ENCODE measurements at regions not wholly inside any gene's neighbourhood (a gene's known extent, or its start where the extent isn't known, plus 50 kb on each side); places are given as distances from the start of the nearest gene placed in this dataset.

GRCh38 chr18:68431111-68431921, 283.6 kb downstream of the TMX3 start:
- H3K4me3 ChIP-seq (ENCODE audit: low read depth, low read length): no peak overlapping the region
- H3K27ac ChIP-seq (ENCODE audit: low read depth, low read length): no peak overlapping the region
- H3K4me1 ChIP-seq (ENCODE audit: control insufficient read depth, insufficient read depth, low read length, unreplicated experiment): peaks cover 44% of the 10 kb centered on the region
- no peaks in the 10 kb centered on the region for H3K36me3 ChIP-seq (ENCODE audit: insufficient read depth, low read length)
- H3K27me3 ChIP-seq (ENCODE audit: insufficient read depth, low read length): no peaks in the 10 kb centered on the region
- H2AFZ ChIP-seq (ENCODE audit: low read length, unreplicated experiment): peak overlapping the region; percentile 57
- no peaks in the 10 kb centered on the region for H3K79me2 ChIP-seq (ENCODE audit: control insufficient read depth, insufficient read depth, low read length, unreplicated experiment)

GRCh38 chr18:68429841-68430240, 285.1 kb downstream of the TMX3 start:
- Histone ChIP-seq H3K4me1 (ENCODE audit: control insufficient read depth, insufficient read depth, low read length, unreplicated experiment) (peaks cover 42% of the 10 kb centered on the region), H3K36me3 (ENCODE audit: insufficient read depth, low read length) (no peaks in the 10 kb centered on the region), H3K27ac (ENCODE audit: low read depth, low read length) (peak overlapping the region; percentile 56), H3K27me3 (ENCODE audit: insufficient read depth, low read length) (no peaks in the 10 kb centered on the region), H3K4me3 (ENCODE audit: low read depth, low read length) (no peak overlapping the region), H2AFZ (ENCODE audit: low read length, unreplicated experiment) (no peak overlapping the region), H3K79me2 (ENCODE audit: control insufficient read depth, insufficient read depth, low read length, unreplicated experiment) (no peaks in the 10 kb centered on the region)

GRCh38 chr18:68429111-68429510, 285.8 kb downstream of the TMX3 start:
- H3K27ac ChIP-seq (ENCODE audit: low read depth, low read length): peak overlapping the region; percentile 35; the same call in 1 of the 2 replicates
- H3K79me2 ChIP-seq (ENCODE audit: control insufficient read depth, insufficient read depth, low read length, unreplicated experiment): no peaks in the 10 kb centered on the region
- H2AFZ ChIP-seq (ENCODE audit: low read length, unreplicated experiment): peak overlapping the region; percentile 5
- H3K4me3 ChIP-seq (ENCODE audit: low read depth, low read length): no peak overlapping the region
- peaks cover 38% of the 10 kb centered on the region for H3K4me1 ChIP-seq (ENCODE audit: control insufficient read depth, insufficient read depth, low read length, unreplicated experiment)
- no peaks in the 10 kb centered on the region for H3K36me3 ChIP-seq (ENCODE audit: insufficient read depth, low read length)
- no peaks in the 10 kb centered on the region for H3K27me3 ChIP-seq (ENCODE audit: insufficient read depth, low read length)

GRCh38 chr18:68428661-68429060, 286.2 kb downstream of the TMX3 start:
- Histone ChIP-seq H3K79me2 (ENCODE audit: control insufficient read depth, insufficient read depth, low read length, unreplicated experiment) (no peaks in the 10 kb centered on the region), H3K27ac (ENCODE audit: low read depth, low read length) (peak overlapping the region; percentile 35; the same call in 1 of the 2 replicates), H3K4me1 (ENCODE audit: control insufficient read depth, insufficient read depth, low read length, unreplicated experiment) (peaks cover 38% of the 10 kb centered on the region), H3K27me3 (ENCODE audit: insufficient read depth, low read length) (no peaks in the 10 kb centered on the region), H3K36me3 (ENCODE audit: insufficient read depth, low read length) (no peaks in the 10 kb centered on the region), H2AFZ (ENCODE audit: low read length, unreplicated experiment) (peak overlapping the region; percentile 5), H3K4me3 (ENCODE audit: low read depth, low read length) (no peak overlapping the region)

GRCh38 chr18:68427951-68428401, 286.9 kb downstream of the TMX3 start:
- Histone ChIP-seq H3K79me2 (ENCODE audit: control insufficient read depth, insufficient read depth, low read length, unreplicated experiment) (no peaks in the 10 kb centered on the region), H3K4me3 (ENCODE audit: low read depth, low read length) (no peak overlapping the region), H3K4me1 (ENCODE audit: control insufficient read depth, insufficient read depth, low read length, unreplicated experiment) (peaks cover 38% of the 10 kb centered on the region), H3K27me3 (ENCODE audit: insufficient read depth, low read length) (no peaks in the 10 kb centered on the region), H3K36me3 (ENCODE audit: insufficient read depth, low read length) (no peaks in the 10 kb centered on the region), H3K27ac (ENCODE audit: low read depth, low read length) (peak overlapping the region; percentile 35; the same call in 1 of the 2 replicates), H2AFZ (ENCODE audit: low read length, unreplicated experiment) (no peak overlapping the region)

GRCh38 chr18:68426731-68427315, 288.1 kb downstream of the TMX3 start:
- Histone ChIP-seq H3K4me3 (ENCODE audit: low read depth, low read length) (no peak overlapping the region), H3K79me2 (ENCODE audit: control insufficient read depth, insufficient read depth, low read length, unreplicated experiment) (no peaks in the 10 kb centered on the region), H3K27me3 (ENCODE audit: insufficient read depth, low read length) (no peaks in the 10 kb centered on the region), H3K4me1 (ENCODE audit: control insufficient read depth, insufficient read depth, low read length, unreplicated experiment) (peaks cover 38% of the 10 kb centered on the region), H3K27ac (ENCODE audit: low read depth, low read length) (no peak overlapping the region), H3K36me3 (ENCODE audit: insufficient read depth, low read length) (no peaks in the 10 kb centered on the region), H2AFZ (ENCODE audit: low read length, unreplicated experiment) (peak overlapping the region; percentile 45)

- no peak overlapping the region for H3K4me3 ChIP-seq (ENCODE audit: low read depth, low read length)
- H3K36me3 ChIP-seq (ENCODE audit: insufficient read depth, low read length): no peaks in the 10 kb centered on the region
Observed at GRCh38 chr18:68418881-68419280, 296.0 kb downstream of the TMX3 start.

GRCh38 chr18:68418226-68418868, 296.6 kb downstream of the TMX3 start:
- Histone ChIP-seq H3K36me3 (ENCODE audit: insufficient read depth, low read length) (no peaks in the 10 kb centered on the region), H3K27ac (ENCODE audit: low read depth, low read length) (no peak overlapping the region), H3K4me1 (ENCODE audit: control insufficient read depth, insufficient read depth, low read length, unreplicated experiment) (peaks cover 17% of the 10 kb centered on the region), H3K27me3 (ENCODE audit: insufficient read depth, low read length) (no peaks in the 10 kb centered on the region), H3K79me2 (ENCODE audit: control insufficient read depth, insufficient read depth, low read length, unreplicated experiment) (no peaks in the 10 kb centered on the region), H2AFZ (ENCODE audit: low read length, unreplicated experiment) (no peak overlapping the region), H3K4me3 (ENCODE audit: low read depth, low read length) (no peak overlapping the region)

More at GRCh38 chr18:68418881-68419280, 296.0 kb downstream of the TMX3 start:
- Histone ChIP-seq H3K79me2 (ENCODE audit: control insufficient read depth, insufficient read depth, low read length, unreplicated experiment) (no peaks in the 10 kb centered on the region), H3K27me3 (ENCODE audit: insufficient read depth, low read length) (no peaks in the 10 kb centered on the region), H3K27ac (ENCODE audit: low read depth, low read length) (no peak overlapping the region), H2AFZ (ENCODE audit: low read length, unreplicated experiment) (no peak overlapping the region), H3K4me1 (ENCODE audit: control insufficient read depth, insufficient read depth, low read length, unreplicated experiment) (peaks cover 17% of the 10 kb centered on the region)

GRCh38 chr18:68417826-68418225, 297.1 kb downstream of the TMX3 start:
- peak overlapping the region; percentile 43 for H3K27ac ChIP-seq (ENCODE audit: low read depth, low read length)
- H2AFZ ChIP-seq (ENCODE audit: low read length, unreplicated experiment): peak overlapping the region; percentile 1
- H3K4me3 ChIP-seq (ENCODE audit: low read depth, low read length): no peak overlapping the region
- no peaks in the 10 kb centered on the region for H3K27me3 ChIP-seq (ENCODE audit: insufficient read depth, low read length)
- H3K36me3 ChIP-seq (ENCODE audit: insufficient read depth, low read length): no peaks in the 10 kb centered on the region
- H3K4me1 ChIP-seq (ENCODE audit: control insufficient read depth, insufficient read depth, low read length, unreplicated experiment): peaks cover 17% of the 10 kb centered on the region
- H3K79me2 ChIP-seq (ENCODE audit: control insufficient read depth, insufficient read depth, low read length, unreplicated experiment): no peaks in the 10 kb centered on the region

GRCh38 chr18:68417166-68417799, 297.6 kb downstream of the TMX3 start:
- H3K79me2 ChIP-seq (ENCODE audit: control insufficient read depth, insufficient read depth, low read length, unreplicated experiment): no peaks in the 10 kb centered on the region
- peaks cover 17% of the 10 kb centered on the region for H3K4me1 ChIP-seq (ENCODE audit: control insufficient read depth, insufficient read depth, low read length, unreplicated experiment)
- no peaks in the 10 kb centered on the region for H3K27me3 ChIP-seq (ENCODE audit: insufficient read depth, low read length)
- no peaks in the 10 kb centered on the region for H3K36me3 ChIP-seq (ENCODE audit: insufficient read depth, low read length)
- H3K4me3 ChIP-seq (ENCODE audit: low read depth, low read length): no peak overlapping the region
- peak overlapping the region; percentile 43 for H3K27ac ChIP-seq (ENCODE audit: low read depth, low read length)
- peak overlapping the region; percentile 1 for H2AFZ ChIP-seq (ENCODE audit: low read length, unreplicated experiment)
